NCI-H2227 treated with DMSO at 0.1 percent for 48 hours (cell line): ENCODE measurements at regions not wholly inside any gene's neighbourhood (a gene's known extent, or its start where the extent isn't known, plus 50 kb on each side); places are given as distances from the start of the nearest gene placed in this dataset.

ENCODE experiments used
- DNase-seq: peaks from one replicate; lab custom pipeline; 2025; lab: John Stamatoyannopoulos, UW

- DNase-seq: no peak
Measured at GRCh38 chr10:30256084-30256483, 93.0 kb downstream of the MTPAP start.

- DNase-seq: no peak
Measured at GRCh38 chr10:30254926-30255325, 94.2 kb downstream of the MTPAP start.

- DNase-seq: no peak
Measured at GRCh38 chr10:30248728-30249127, 100.3 kb downstream of the MTPAP start.

GRCh38 chr10:30247704-30248103 lies 101.4 kb downstream of the MTPAP start:
- no peak for DNase-seq

GRCh38 chr10:30241422-30242110 lies 107.5 kb downstream of the MTPAP start:
- DNase-seq: no peak

GRCh38 chr10:30238836-30239235 lies 110.2 kb downstream of the MTPAP start:
- no peak for DNase-seq

GRCh38 chr10:30233186-30233959 lies 115.7 kb downstream of the MTPAP start:
- no peak for DNase-seq

- DNase-seq: no peak
Measured at GRCh38 chr10:30231709-30232108, 117.4 kb downstream of the MTPAP start.

GRCh38 chr10:30231071-30231652 lies 117.9 kb downstream of the MTPAP start:
- DNase-seq: no peak

- DNase-seq: no peak
Measured at GRCh38 chr10:30229536-30229935, 119.5 kb downstream of the MTPAP start.

- no peak for DNase-seq
Measured at GRCh38 chr10:30228417-30229036, 120.6 kb downstream of the MTPAP start.

GRCh38 chr10:30227481-30227880 lies 121.6 kb downstream of the MTPAP start:
- DNase-seq: no peak

GRCh38 chr10:30219971-30220751 lies 128.9 kb downstream of the MTPAP start:
- DNase-seq: no peak

- DNase-seq: no peak
Measured at GRCh38 chr10:30216821-30217220, 132.3 kb downstream of the MTPAP start.

- DNase-seq: no peak
Measured at GRCh38 chr10:30215623-30216022, 133.5 kb downstream of the MTPAP start.

GRCh38 chr10:30215141-30215540 lies 133.9 kb downstream of the MTPAP start:
- DNase-seq: no peak

GRCh38 chr10:30210296-30210695 lies 138.8 kb downstream of the MTPAP start:
- DNase-seq: no peak

- DNase-seq: no peak
Measured at GRCh38 chr10:30208330-30208729, 140.7 kb downstream of the MTPAP start.

- DNase-seq: no peak
Measured at GRCh38 chr10:30207485-30208052, 141.5 kb downstream of the MTPAP start.

- no peak for DNase-seq
Measured at GRCh38 chr10:30200017-30200415, 140.6 kb upstream of the JCAD start.

GRCh38 chr10:30199376-30200016 lies 140.1 kb upstream of the JCAD start:
- no peak for DNase-seq
